ENCODE measurements at regions not wholly inside any gene's neighbourhood (a gene's known extent, or its start where the extent isn't known, plus 50 kb on each side); places are given as distances from the start of the nearest gene placed in this dataset.

- Mint-ChIP-seq H3K4me3 (no peak overlapping the region), H3K9me3 (no peaks in the 10 kb centered on the region), H3K4me1 (peaks cover under 1% of the 10 kb centered on the region), H3K36me3 (no peaks in the 10 kb centered on the region), H3K27me3 (ENCODE audit: low read depth in 3 of 3) (peaks cover 2 to 4% (median 3%) of the 10 kb centered on the region in 3 donors), H3K27ac (no peak overlapping the region)
- Histone ChIP-seq H3K36me3 (replicated peaks in 1 of 2; ENCODE audit: control insufficient read depth in 1 of 2, insufficient read depth in 2 of 2, low read length in 2 of 2) (no peaks in the 10 kb centered on the region), H3K9ac (ENCODE audit: insufficient read depth, low read length, poor library complexity, severe bottlenecking) (no peak overlapping the region), H3K27me3 (ENCODE audit: control insufficient read depth in 2 of 2, insufficient read depth in 2 of 2, low read length in 2 of 2) (no peaks in the 10 kb centered on the region), H3K4me1 (ENCODE audit: control insufficient read depth in 1 of 2, insufficient read depth in 2 of 2, low read length in 2 of 2) (no peaks in the 10 kb centered on the region), H3K4me3 (replicated peaks in 1 of 3; ENCODE audit: low read depth in 2 of 3, low read length in 3 of 3) (no peak overlapping the region), H3K9me3 (replicated peaks in 1 of 2; ENCODE audit: control insufficient read depth in 1 of 2, insufficient read depth in 1 of 2, low read length in 2 of 2) (no peaks in the 10 kb centered on the region), H4K20me1 (ENCODE audit: insufficient read depth, low read length) (no peaks in the 10 kb centered on the region), H3K79me2 (ENCODE audit: insufficient read depth, low read length) (no peaks in the 10 kb centered on the region), H3K27ac (ENCODE audit: low read depth in 1 of 2, low read length in 2 of 2) (no peak overlapping the region), H2AFZ (ENCODE audit: insufficient read depth, low read depth, low read length, poor library complexity, severe bottlenecking) (no peak overlapping the region), H3K4me2 (replicated peaks; ENCODE audit: extremely low read depth, low read length, poor library complexity, severe bottlenecking) (no peak overlapping the region)
- 100% methylated on average over 1 of the region's 2 CpGs for WGBS (ENCODE audit: insufficient coverage)
- DNase-seq = no peak
- intact Hi-C loops (cut with micrococcal nuclease) = no loop called here
- no peak for TF ChIP-seq CTCF (IDR thresholded peaks at IDR 0.05)
Measured at GRCh38 chr18:57910134-57910533, 107.0 kb upstream of the ATP8B1 start.

GRCh38 chr18:57909620-57910019 lies 106.5 kb upstream of the ATP8B1 start:
- no peak overlapping the region for H3K27ac Mint-ChIP-seq
- no peak overlapping the region for H3K27ac ChIP-seq (ENCODE audit: low read depth in 1 of 2, low read length in 2 of 2)
- H3K9ac ChIP-seq (ENCODE audit: insufficient read depth, low read length, poor library complexity, severe bottlenecking) = no peak overlapping the region
- intact Hi-C loops (cut with micrococcal nuclease) = no loop called here
- H3K79me2 ChIP-seq (ENCODE audit: insufficient read depth, low read length) = no peaks in the 10 kb centered on the region
- no peak overlapping the region for H3K4me3 ChIP-seq (replicated peaks in 1 of 3; ENCODE audit: low read depth in 2 of 3, low read length in 3 of 3)
- no peaks in the 10 kb centered on the region for H3K9me3 ChIP-seq (replicated peaks in 1 of 2; ENCODE audit: control insufficient read depth in 1 of 2, insufficient read depth in 1 of 2, low read length in 2 of 2)
- no peaks in the 10 kb centered on the region for H3K27me3 ChIP-seq (ENCODE audit: control insufficient read depth in 2 of 2, insufficient read depth in 2 of 2, low read length in 2 of 2)
- no peak for TF ChIP-seq CTCF (IDR thresholded peaks at IDR 0.05)
- peaks cover 2 to 4% (median 3%) of the 10 kb centered on the region in 3 donors for H3K27me3 Mint-ChIP-seq (ENCODE audit: low read depth in 3 of 3)
- H3K36me3 Mint-ChIP-seq = no peaks in the 10 kb centered on the region
- H4K20me1 ChIP-seq (ENCODE audit: insufficient read depth, low read length) = no peaks in the 10 kb centered on the region
- H2AFZ ChIP-seq (ENCODE audit: insufficient read depth, low read depth, low read length, poor library complexity, severe bottlenecking) = no peak overlapping the region
- no peak overlapping the region for H3K4me3 Mint-ChIP-seq
- 94% methylated on average over 5 of the region's 7 CpGs for WGBS (ENCODE audit: insufficient coverage)
- peaks cover 1% of the 10 kb centered on the region for H3K4me1 Mint-ChIP-seq
- no peak for DNase-seq
- no peak overlapping the region for H3K4me2 ChIP-seq (replicated peaks; ENCODE audit: extremely low read depth, low read length, poor library complexity, severe bottlenecking)
- no peaks in the 10 kb centered on the region for H3K4me1 ChIP-seq (ENCODE audit: control insufficient read depth in 1 of 2, insufficient read depth in 2 of 2, low read length in 2 of 2)
- H3K9me3 Mint-ChIP-seq = no peaks in the 10 kb centered on the region
- no peaks in the 10 kb centered on the region for H3K36me3 ChIP-seq (replicated peaks in 1 of 2; ENCODE audit: control insufficient read depth in 1 of 2, insufficient read depth in 2 of 2, low read length in 2 of 2)
